ENCODE measurements at regions not wholly inside any gene's neighbourhood (a gene's known extent, or its start where the extent isn't known, plus 50 kb on each side); places are given as distances from the start of the nearest gene placed in this dataset.

DNA sequence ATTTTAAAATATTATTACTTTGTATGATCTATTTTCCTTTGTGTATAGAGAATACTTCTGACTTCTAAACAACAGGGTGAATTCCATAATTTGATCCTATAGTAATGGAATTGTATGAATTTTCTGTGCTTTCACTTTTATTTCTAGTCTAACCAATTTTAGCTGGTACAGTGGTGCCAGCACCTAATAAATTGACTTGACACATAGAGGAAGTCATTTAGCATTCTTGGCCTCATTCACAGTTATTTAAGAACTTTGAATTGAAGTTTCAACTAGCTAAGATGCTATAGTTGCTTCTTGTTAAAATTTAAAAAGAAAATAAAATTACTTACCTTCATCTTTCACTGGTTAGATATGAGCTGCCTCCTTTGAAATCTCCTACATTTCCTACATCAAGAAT lies 220.4 kb downstream of the CPS1 start:
- TF ChIP-seq GATA2 (IDR thresholded peaks at IDR 0.05; ENCODE audit: low read depth, low read length) (no peak), GATA3 (IDR thresholded peaks at IDR 0.05; ENCODE audit: low read depth, low read length) (no peak)
